Adrenal gland (tissue), 5 donors: ENCODE measurements at regions not wholly inside any gene's neighbourhood (a gene's known extent, or its start where the extent isn't known, plus 50 kb on each side); places are given as distances from the start of the nearest gene placed in this dataset.

Source experiments
- POLR2A ChIP-seq, 2 donors: fragments of 450-650 bp; IDR thresholded peaks; one replicate each; pipeline ENCODE4 v1.6.1; 2017; ENCODE audit warnings: antibody characterized with exemption in 2 of 2, mild to moderate bottlenecking in 2 of 2, moderate library complexity in 1 of 2
- TF ChIP-seq, protein P1 (sequence below), 6 experiments: fragments of 450-650 bp in 4 of 6; fragments of 200-600 bp in 2 of 6; sonication (generic) in 1 of 6; IDR thresholded peaks; 1 replicate in 5 of 6; 2 replicates in 1 of 6; pipeline versions ENCODE4 v1.5.1 to v1.8.0; 2016 to 2021; ENCODE audit warnings: antibody characterized with exemption in 6 of 6, mild to moderate bottlenecking in 2 of 6, moderate library complexity in 1 of 6
- donor health status: DM: no; HTN: no; CAD: no.

GRCh38 chr20:60326821-60327220 is 368.6 kb downstream of the CDH26 start:
- TF ChIP-seq POLR2A (IDR thresholded peaks at IDR 0.05), result no peak
- TF ChIP-seq, protein P1, sequence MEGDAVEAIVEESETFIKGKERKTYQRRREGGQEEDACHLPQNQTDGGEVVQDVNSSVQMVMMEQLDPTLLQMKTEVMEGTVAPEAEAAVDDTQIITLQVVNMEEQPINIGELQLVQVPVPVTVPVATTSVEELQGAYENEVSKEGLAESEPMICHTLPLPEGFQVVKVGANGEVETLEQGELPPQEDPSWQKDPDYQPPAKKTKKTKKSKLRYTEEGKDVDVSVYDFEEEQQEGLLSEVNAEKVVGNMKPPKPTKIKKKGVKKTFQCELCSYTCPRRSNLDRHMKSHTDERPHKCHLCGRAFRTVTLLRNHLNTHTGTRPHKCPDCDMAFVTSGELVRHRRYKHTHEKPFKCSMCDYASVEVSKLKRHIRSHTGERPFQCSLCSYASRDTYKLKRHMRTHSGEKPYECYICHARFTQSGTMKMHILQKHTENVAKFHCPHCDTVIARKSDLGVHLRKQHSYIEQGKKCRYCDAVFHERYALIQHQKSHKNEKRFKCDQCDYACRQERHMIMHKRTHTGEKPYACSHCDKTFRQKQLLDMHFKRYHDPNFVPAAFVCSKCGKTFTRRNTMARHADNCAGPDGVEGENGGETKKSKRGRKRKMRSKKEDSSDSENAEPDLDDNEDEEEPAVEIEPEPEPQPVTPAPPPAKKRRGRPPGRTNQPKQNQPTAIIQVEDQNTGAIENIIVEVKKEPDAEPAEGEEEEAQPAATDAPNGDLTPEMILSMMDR (IDR thresholded peaks at IDR 0.05), result no peak
